Stimulated activated CD4-positive, alpha-beta T cell treated with anti-CD3 and anti-CD28 coated beads, Interleukin-4, amount 100 ng/mL, for 4 hours (primary cell): ENCODE measurements at regions not wholly inside any gene's neighbourhood (a gene's known extent, or its start where the extent isn't known, plus 50 kb on each side); places are given as distances from the start of the nearest gene placed in this dataset.

ENCODE experiments used
- DNase-seq, 2 experiments: peaks; one replicate each; pipeline ENCODE4 v3.0.0-alpha.2; 2020

DNA sequence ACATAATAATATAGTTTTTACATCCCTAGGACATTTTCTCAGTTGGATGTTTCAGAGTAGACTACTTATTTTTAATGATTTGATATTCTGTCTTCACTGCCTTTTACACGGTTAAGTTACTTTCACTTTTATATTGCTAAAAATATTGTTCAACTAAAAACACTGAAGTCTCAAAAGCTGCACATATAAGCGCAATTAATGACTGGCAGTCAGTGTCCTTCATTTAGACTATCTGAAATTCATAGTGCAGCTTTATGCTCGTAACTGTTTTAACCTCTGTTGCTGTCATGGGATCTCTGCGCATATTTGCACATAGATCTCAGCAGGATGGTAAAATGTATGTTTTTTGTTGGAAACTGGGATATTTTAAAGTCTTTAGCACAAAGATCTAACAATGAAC, 864.3 kb downstream of the SLITRK6 start:
- no peak for DNase-seq

DNA sequence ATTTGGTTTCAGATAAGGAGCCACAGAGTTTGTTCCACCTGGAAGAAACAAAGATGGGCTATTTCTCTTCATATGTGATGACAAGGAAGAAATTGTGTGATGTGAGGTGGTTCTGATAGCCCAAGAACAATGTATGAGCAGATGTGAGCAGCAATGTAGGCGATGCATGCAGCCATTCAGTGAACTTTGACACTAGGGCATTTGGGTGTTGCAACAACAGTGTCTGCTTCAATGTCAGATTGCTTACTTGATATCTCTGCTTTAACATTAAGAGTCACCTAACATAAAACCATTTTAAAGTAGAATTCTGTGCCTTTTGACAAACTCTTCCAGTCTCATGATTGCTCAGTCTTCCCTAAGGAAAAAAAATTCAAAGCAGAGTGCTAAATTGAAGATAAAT, 865.4 kb downstream of the SLITRK6 start:
- no peak for DNase-seq

DNA sequence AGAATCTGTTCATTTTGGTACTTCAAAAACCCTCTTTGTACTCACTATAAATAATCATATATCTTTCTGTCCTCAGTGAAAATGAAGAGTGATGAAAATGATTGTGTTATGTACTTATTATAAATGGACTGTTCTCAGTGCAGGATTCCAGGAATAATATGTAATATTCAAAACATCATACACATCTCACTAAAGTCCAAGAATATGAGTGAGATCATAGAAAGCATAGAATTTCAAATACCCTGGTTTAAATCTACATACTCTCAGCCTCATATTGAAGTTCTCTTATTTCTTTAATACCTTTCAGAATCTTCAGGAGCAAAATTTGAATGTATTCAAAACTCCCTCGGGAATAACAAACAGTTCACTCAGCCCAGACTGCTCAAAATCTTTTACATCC, 868.0 kb downstream of the SLITRK6 start:
- no peak for DNase-seq

DNA sequence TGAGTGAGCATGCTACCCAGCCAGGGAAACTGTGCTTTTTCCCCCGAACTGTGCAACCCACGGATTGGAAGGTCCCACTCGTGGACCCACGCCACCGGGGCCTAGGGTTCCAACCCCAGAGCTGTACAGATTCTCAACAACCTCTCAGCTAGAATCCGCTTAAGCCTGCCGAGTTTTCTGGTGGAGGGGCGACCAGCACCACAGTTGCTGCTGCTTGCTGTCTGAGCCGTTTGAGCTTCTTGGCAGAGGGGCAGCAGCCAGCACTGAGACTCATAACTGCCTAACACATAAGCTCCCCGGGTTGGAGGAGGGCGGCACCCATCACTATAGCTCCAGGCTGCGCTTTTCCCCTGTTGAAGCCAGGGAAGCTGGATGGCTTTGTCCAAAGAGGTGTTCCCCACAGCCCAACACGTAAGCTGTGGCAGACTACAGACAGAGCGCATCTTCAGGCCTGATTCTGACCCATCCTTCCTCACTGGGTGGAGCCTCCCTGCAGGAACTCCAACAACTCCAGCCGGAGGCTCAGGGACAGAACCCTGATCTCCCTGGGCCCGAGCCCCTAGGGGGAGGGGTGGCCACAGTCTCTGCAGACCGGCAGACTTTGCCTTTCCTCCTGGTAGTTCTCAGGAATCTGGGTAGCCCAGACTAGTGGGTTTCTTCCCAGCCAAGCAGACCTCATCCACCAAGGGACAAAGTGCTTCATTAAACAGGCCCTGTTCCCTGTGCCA, 871.6 kb downstream of the SLITRK6 start:
- no peak for DNase-seq

DNA sequence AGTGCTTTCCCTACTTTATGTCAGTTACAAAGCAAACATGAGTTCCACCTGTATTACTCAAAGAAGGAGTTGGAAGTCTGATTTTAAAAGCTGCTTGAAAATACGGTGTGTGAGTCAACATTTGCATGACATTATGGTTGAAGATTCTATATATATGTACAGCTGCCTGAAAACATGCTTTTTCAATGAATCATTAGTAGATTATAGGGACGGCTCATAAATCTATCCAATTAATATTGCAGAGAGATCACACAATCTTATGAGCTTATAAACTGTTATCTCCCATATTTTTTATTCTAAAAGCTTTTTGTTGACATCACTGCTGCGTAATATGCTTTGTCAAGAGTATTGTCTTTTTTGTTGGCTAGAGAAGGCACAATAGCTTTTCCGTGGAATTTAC, 873.8 kb downstream of the SLITRK6 start:
- no peak for DNase-seq

DNA sequence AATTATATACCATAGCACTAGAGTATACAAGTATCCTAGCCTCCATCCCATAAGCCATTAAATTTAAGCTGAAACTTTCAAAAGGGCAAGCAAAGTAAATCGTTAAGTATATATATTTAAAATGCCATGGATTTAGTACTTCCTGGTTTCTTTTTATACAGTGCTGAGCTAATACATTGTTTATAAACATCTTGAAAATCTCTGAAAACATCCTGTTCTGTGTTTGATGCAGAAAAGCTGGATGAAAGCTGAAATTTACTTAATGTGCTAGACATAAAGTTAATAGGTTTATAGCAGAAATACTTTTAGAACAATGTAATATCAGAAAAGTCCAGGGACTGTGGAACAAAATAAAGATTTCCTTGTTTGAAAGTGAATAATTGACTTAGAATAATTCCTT, 875.4 kb downstream of the SLITRK6 start:
- DNase-seq, result no peak

DNA sequence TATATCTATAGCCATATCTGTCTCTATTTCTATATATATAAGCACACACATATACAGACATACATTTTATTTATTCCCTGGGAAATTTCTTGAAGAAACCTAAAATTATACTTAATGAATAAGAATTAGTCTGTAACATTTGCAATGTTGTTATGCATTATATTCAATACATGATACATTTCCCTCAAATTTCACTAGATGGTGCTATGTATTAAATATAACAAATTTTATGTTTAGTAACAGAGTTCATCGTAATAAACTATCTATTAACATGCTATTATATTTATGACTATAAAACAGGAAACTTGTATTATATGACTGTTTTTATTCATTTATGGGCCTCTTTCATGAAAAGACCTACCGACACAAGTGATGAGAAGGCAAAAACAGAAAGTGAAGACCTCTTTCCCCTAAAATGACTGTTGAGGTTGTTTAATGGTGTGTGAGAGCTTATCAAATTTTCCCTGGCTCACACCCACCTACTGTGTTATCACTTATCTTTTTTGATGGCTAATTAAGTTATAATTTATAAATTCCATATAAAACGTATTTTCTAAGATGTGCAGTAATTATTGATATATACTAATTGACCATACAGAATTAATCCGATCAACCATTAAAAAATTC, 881.9 kb downstream of the SLITRK6 start:
- no peak for DNase-seq

DNA sequence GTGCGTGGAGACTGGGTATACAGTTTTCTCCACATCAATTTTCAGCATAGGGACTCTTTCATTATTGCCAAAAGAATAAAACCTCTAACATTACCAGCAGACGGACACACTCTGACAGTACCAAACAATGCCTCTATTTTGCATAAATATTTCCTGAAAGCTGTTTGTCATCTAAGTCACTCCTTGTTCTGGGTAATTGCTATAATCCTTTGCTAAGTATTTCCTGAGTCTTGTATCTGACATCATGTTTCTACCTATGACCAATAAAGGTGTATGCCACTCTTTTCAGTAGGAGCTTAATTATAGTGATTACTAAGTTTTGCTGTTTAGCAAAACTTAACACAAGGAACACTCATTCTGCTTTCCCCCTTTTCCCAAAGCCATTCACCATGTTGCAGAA, 886.5 kb downstream of the SLITRK6 start:
- no peak for DNase-seq

DNA sequence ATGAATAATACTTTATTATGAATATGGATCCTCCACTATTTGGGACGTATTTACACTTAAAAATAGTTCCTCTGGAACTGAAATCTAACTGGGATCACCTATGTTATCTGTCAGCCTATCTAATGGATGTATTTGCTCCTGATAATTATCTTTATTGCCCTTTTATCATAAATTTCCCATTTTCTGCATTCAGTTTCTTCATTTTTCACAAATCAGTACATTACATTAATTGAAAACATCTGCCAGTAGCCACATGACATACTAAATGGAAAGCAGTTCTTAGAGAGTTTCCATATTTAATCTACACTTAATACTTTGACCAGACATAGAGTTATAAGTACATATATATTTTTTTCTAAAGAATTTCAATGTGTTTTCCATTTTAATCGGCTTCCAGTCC, 888.8 kb downstream of the SLITRK6 start:
- no peak for DNase-seq

DNA sequence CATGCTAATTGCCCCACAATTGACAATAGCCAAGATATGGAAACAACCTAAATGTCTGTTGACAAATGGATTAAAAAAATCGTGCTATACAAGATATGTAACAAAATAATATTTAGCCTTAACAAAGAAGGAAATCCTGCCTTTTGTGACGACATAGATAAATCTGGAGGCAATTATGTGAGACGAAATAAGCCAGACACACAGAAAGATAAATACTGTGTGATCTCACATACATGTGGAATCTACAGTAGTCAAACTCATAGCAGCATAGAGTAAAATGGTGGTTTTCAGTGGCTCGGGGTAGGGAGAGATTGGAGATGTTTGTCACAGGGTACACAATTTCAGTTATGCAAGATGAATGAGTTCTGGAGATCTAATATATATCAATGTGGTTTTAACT, 895.8 kb downstream of the SLITRK6 start:
- DNase-seq, result no peak

DNA sequence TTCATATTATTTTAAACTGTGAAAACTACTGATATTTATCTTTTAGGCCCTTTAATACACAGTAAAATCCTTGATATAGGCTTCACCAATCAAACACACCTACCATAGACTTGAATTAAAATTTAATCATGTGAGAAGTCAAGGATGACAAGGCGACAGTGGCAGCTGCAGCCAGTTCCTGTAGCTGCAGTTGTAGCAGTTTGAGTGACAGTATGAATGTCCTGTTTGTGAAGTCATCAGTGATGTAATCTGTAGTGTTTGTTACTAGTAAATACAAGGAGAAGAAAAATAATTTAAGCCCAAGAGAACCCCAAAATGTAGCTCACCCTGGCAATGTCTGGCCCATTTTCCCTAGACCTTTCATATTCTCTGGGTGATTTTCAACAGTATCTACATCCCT, 897.0 kb downstream of the SLITRK6 start:
- DNase-seq, result no peak

DNA sequence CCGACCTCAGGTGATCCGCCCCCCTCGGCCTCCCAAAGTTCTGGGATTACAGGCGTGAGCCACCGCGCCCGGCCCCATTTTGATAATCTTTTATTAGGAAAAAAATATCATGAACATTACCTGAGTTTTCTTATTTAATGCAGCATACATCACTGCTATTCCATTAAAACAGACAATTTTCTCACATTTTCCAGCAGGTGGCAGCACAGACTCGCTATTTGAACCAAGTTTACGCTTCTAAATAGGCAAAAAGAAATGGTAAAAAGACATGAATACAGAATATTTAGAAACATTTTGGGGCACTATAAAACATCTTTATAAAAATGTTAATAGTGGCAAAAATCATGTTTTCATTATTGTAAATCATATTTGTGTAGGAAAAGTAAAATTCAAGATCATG, 903.1 kb downstream of the SLITRK6 start:
- DNase-seq, result no peak

DNA sequence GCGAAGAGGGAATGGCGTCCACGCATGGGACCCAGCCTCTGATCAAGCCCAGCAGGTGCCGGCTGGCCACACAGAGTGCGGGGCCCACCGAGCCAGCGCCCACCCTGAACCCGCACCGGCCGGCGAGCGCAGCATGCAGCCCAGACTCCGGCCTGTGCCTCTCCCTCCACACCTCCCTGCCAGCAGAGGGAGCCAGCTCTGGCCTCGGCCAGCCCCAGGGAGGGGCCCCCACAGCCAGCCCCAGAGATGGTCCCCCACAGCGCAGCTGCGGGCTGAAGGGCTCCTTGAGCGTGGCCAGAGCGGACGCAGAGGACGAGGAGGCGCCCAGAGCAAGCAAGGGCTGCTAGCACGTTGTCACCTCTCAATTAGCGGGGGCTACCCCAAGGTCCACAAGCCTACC, 904.5 kb downstream of the SLITRK6 start:
- no peak for DNase-seq

DNA sequence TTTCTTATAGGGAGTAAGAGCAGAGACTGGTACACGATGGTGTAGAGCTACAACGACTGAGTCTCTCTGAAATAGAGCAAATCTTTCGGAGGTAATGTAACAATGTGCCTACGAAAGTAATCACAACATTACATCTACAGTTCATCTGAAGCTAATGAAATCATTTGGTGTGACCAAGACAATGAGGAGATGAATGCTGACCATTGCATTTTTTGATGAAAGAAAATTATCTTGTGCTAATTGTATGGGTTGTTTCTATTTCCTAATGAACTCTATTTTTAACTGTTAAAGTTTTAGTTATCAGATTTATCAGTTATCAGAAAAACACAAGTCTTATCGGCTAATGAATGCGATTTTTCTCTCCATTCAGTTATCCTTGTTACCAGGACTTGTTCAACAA, 913.4 kb downstream of the SLITRK6 start:
- DNase-seq, result no peak

DNA sequence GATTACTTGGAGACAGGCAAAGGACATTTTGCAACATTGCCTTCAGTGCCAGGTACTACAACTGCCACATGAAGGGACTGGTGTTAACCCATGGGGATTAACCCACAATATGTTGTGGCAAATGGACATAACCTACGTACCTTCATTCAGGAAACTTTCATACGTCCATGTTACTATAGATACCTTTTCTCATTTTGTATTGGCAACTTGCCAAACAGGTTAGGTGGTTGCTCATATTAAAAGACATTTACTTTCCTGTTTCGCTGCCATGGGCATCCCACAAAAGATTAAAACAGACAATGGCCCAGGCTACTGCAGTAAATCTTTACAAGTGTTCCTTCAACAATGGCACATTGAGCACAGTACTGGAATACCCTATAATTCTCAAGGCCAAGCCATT, 925.3 kb downstream of the SLITRK6 start:
- no peak for DNase-seq

DNA sequence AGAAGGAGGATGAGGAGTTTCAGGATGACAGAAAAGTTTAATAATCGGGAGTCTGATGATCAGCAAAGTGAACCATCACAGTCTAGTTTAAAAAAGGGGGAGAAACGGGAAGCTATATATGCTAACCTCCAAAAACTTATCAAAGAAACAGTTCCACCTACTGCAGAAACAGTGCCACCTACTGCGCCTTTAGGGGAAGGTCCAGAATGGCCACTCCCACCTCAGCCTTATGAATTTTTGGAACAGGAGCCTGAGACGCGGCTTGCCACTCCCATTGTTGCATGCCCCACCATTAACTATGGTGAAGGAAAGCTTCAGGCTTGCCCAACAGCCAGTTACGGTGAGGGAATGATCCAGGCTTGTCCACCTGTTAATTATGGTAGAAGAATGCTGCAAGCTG, 929.0 kb downstream of the SLITRK6 start:
- DNase-seq, result no peak

DNA sequence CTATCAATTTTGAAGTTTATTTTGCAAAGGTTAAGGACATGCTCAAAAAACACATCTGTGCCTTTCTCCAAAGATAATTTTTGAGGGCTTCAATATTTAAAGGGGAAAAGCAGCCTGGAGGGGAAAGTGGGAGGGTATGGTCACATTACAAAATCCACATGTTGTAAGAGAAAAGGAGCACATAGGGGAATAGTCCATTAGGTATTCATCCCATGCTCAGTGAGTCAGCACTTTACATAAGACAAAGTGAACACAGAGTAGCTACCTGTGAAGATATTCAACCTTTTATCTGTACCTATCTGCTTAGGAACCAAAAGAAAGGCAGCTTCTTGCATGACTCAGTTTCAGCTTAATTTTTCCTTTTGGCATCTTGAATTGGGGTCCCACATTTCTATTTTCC, 932.0 kb downstream of the SLITRK6 start:
- no peak for DNase-seq

DNA sequence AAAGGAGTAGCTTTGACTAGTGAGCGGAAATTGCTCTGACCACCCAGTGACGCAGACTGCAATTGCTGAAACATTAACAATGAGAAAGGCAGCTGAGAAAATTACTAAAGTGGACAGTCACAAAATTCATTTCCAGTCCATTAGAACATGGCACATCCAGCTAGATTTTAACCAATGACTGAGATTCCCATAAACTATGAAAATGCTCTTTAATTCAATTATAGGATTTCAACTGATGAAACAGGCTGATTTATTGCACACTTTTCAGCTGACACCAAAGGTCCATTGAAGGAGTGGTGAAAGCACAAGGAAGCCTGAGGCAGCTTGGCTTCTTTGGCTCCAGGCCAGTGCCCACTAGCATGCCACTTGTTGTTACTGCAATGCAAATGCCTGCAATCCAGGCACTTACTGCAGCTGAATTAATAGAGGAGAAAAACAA, 933.4 kb downstream of the SLITRK6 start:
- DNase-seq, result no peak

DNA sequence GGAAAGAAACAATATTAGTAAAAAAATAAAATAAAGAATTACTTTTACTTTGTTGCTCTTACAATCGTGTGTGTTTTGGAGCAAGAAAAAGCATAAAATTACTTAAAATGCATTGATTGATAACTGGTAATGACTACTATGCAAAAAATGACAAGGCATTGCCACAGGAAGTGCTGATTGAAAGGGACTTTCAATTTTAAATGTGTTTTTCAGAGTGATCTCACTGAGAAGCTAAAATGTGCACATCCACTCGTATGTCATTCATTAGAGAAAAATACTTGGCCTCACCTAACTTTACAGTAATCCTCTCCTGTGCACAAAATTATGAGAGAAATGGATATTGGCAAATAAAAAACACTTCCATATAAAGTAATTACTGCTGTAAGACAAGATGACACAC, 934.9 kb downstream of the SLITRK6 start:
- DNase-seq, result no peak

DNA sequence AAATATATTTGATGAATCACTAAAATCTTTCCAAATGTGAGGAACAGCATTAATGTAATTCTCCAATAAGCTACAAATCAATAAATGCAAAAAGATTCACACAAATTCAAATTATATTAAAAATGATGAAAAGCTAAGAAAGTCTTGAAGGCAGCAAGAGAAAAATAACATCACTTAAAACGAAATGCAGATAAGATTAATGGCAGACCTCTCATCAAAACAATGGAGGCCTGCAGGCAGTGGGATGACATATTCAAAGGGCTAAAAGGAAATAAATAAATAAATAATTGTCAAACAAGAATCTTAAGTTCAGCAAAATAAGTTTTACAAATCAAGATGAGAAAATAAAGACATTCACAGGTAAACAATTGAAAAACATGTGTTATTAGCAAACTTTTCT, 952.1 kb downstream of the SLITRK6 start:
- DNase-seq, result no peak

DNA sequence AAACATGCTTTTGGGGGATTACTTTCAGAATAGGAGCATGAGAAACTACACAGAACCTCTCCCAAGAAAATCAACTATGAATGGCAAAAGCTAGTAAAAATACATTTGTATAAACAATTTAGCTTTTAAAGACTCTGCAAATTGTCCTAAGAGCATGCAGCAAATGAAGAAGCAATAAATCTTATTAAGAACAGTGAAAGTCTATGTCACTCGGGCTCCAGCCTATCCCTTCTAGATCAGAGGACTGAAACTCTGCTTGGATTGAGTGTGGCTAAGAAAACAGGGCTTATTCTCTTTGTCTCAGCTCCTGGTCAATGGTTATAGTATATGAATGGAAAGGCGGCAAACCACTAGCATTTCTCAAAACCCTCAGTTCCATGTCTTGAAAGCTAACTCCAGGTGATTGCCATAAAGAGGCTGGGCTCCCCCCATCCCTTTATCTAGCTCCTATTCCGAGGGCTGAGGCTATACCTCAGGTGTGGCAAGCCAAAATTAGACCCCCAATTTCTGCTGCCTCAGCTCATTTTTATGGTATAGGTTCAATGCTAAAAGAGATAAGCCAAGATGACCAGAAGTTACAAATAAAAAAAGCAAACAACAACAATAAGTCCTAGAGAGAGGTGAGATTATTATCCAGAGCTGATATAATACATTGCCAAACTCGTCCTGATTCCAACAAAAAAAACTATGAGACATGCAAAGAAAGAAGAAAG, 953.2 kb downstream of the SLITRK6 start:
- DNase-seq, result no peak

DNA sequence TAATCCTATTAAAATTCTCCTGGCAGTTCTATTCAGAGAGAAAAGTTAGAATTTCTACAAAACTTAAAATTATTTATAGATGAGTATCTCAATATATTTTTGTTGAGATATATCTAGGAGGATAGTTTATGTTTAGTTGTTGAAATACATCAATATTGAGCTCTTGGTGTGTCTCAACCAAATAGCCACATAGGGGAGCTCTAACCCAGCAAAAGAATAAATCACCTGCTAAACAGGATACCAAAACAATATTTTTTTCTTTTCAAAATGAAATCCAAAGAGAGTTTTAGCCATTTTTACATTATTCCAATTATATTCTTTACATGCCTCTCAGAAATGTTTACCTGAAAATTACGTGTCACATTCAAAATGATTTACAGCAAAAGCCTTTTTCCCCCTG, 954.7 kb downstream of the SLITRK6 start:
- DNase-seq, result no peak

DNA sequence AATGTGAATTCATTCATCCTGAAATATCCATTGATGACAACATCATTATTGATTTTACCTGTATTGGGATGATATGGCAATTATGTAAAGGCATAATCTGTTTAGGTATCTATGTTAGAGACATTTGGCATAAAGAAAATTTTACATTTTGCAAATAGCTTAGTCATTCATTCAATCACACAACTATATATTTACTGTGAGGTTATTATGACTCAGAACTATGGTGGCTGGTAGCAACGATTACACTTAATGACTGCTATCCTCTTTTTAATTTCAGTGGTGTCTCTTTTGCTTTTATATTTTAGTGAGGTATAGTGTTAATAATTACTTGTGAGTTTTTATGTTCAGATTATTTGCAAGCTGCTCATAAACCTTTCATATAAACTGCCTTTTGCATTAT, 955.9 kb downstream of the SLITRK6 start:
- no peak for DNase-seq

DNA sequence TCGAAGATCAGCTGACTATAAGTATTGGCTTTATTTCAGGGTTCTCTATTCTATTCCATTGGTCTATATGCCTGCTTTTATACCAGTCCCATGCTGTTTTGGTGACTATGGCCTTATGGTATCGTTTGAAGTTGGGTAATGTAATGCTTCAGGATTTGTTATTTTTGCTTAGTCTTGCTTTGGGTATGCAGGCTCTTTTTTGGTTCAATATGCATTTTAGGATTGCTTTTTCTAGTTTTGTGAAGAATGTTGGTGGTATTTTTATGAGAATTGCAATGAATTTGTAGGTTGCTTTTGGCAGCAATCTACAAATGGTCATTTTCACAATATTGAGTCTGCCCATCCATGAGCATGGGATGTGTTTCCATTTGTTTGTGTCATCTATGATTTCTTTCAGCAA, 951.9 kb upstream of the SLITRK1 start:
- no peak for DNase-seq
